Stimulated activated CD4-positive, alpha-beta T cell treated with anti-CD3 and anti-CD28 coated beads, Interleukin-12 subunit alpha, Interleukin-12 subunit beta, amount 100 ng/mL, for 48 hours (primary cell): ENCODE measurements at regions not wholly inside any gene's neighbourhood (a gene's known extent, or its start where the extent isn't known, plus 50 kb on each side); places are given as distances from the start of the nearest gene placed in this dataset.
"Not testable (repeated sequence)": the region's sequence is repeated elsewhere in the genome, so short reads cannot be mapped to it uniquely, and the experiment has no call there.

Experiments used
- DNase-seq, 3 donors: peaks; one replicate each; pipeline ENCODE4 v3.0.0-alpha.2; 2020; ENCODE audit warnings: low read depth in 2 of 3, low spot score in 1 of 3

DNA sequence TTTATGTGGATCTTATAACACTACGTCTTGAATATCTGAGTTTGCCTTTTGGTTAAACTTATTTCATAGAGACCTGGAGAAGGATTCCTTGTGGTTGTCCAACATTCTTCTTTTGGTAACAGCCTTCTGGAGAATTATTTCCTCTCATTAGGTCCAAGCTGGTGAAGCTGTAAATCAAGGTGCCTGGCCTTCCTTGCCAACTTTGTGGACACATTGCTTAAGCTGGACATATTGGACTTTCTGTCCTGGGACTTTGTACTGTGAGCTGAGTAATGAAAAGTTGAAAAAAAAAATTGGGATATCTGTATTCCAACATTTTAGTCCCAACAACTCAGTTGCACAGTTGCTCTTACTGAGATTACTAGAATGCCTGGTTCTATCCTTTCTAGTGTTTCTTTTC, 186.2 kb downstream of the HAO1 start:
- DNase-seq = no peak

DNA sequence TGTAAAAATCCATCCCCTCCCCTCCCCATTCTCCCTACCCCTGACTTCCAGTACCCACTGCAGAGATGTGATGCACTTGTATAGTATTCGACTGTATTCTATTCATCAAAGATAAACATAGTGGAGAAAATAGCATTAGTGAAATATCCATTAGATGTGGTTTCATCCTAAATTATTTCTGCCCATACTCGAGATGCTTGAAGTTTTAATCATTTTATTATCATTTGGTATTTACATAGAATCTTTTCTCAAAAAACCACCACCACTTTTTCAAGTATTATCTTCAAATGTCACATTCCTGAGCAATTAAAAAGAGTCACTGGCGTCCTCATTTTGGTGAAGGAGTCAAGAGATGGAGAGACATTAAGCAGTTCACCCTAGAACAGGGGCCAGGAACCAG, 181.9 kb downstream of the HAO1 start:
- no peak for DNase-seq

DNA sequence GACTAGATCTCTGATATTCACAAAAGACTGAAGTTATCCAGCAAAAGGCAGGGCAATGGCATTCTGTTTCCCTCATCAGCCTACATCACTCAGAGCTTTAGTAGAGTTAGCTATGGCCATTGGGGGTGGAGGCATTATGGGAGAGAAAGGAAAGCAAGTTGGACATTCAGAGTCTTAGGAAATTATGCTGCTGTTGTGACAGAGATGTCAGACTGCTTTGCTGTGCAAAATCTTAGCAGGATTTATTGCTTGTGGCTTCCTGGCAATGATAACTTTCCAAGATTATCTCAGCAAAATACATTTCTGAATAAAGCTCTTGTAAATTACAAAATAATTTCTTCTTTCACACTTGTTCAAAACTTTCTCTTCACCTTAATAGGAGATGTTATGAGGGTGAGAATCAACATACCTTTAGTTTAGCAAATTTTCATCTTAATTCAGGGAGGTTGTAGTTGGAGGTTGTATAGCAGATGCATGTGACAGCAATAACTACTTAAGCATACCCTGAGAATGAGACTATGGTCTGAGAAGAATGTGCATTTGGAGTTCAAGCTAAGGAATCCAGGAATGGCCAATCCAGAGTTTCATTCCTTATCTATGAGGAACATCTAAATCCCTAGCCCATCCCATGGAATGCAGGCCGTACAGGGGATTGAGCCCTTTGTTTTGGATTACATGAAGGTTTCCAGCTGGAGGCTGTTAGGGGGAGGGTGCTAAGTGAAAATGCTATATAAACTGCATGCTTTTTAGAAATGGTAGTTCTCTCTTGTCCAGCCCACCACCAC, 179.8 kb downstream of the HAO1 start:
- no peak for DNase-seq

DNA sequence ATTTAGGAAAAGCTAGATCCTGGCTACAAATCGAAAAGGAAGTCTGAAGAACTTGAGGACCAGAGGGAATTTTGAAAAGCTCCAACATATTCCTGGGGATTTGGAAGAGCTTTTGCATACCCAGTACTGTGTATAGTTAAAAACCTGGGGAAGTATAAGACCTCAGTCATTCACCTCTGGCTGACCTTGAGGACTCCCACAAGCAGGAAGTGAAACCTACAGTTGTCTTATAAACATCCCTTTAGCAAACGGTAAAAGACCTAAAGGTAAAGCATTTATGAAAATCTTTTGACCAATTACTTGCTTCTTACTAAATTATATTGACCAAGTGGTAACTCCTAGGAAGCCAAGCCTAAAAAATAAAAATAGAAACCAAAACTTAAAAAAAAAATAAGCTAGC, 175.0 kb downstream of the HAO1 start:
- no peak for DNase-seq

DNA sequence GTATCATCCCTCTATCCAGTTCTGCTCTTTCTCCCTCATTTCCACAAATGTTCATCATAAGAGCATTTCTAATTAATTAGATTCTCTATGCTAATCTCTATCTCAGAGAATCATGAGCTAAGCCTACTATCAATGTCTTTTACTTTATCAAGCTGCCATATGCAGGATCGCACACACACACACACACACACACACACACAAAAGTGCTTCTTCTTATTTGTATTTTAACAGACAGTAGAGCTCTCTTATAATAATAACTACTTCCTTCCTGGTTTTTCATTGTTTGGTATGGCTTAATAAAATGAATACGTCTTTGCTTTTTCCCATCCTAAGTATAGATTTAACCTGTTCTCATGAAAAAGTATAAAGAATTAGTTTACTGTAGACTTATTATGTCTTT, 170.2 kb downstream of the HAO1 start:
- DNase-seq = no peak

DNA sequence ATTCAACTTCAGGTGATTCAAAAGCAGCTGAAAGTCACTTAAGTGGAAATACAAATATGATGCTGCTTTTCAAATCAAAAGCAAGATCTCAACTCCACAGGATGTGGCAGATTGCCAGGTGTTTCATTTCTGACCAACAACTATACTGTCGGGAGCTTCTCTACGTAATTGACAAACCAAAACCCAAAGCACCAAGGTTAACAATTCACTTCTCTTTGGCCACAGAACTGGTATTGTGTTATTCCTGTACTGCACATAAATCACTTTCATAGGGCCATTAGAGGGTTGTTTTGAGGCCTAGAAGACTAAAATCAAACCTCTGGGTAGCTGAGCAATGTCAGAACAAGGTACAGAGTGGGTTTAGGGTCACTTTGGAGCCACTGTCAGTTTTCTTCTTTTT, 169.7 kb downstream of the HAO1 start:
- DNase-seq = no peak

DNA sequence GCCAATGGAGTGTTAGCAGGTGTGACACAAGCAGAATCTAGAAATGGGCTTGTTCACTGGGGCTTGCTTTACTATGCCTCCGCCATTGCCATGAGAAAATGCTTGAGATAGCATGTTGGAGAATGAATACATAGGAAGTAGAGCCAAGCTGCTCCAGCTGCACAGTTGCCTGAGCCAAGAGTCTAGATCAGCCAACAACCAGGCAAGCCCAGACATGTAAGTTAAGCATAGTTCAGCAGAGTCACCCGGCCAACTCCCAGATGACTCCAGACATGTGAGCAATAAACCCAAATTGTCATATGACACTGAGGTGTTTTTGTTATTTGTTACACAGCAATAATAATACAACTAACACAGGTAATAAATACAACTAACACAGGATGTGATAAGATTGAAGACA, 167.9 kb downstream of the HAO1 start:
- no peak for DNase-seq

DNA sequence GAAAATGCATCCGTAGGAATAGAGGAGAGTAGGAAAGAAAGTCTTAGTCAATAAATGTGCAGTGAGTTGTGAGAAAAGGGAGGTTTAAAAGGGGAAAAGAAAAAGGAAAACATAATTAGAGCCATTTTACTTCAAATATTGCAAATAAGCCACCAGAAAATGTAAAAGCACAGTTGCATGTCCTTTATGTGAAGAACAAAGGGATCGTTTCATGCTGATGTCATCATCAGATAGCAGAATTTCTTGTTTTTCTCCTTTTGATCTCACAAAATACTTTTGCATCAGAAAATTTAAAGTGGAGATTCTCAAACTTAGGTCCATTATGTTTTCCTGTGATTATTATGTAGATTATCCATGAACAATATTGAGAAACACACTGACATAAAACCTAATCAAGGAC, 166.7 kb downstream of the HAO1 start:
- no peak for DNase-seq

DNA sequence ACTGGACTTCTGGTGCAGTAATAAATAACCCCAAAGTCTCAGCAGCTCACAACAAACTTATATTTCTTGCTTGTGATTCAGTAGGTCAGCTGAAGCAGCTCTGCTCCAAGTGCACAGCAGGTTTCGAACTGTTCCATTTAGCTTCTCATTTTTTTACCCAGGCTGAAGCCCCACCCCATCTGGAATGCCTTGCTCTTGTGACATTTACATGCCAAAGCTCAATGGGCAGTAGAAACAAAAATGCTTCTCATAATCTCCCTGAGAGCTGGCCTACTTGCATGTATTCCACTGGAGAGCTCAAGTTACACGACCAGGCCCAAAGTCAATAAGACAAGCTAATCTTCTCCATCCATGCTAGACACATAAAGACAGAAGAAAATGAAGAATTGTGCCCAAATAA, 165.2 kb downstream of the HAO1 start:
- no peak for DNase-seq

DNA sequence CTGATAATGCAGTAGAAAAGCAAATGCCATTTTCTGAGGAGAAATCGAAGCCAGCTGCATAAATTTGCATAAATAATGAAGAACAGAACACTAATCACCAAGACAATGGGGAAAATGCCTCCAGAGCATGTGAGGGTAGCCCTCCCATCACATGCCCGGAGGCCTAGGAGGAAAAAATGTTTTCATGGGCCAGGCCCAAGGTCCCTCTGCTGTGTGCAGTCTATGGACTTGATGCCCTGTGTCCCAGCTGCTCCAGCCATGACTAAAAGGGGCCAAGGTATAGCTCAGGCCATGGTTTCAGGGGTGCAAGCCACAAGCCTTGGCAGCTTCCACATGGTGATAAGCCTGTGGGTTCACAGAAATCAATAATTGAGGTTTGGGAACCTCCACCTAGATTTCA, 164.1 kb downstream of the HAO1 start:
- no peak for DNase-seq

DNA sequence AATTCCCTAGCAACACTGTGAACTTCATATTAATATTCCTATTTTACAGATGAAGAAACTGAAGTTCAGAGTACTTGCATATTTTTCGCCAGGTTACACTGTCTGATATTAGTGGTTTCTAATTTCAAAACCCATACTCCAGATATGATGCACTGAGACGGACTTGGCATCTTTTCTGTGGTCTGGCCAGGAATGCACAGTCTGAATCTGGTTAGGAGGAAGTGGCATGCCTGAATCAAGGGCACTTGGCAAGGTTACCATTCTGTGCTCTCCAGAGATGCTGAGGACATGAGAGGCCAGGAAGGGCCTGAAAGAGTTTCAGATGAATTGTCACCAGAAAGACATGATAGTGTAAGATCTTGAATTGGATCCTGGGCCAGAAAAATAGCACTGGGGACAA, 150.1 kb downstream of the HAO1 start:
- DNase-seq = no peak

DNA sequence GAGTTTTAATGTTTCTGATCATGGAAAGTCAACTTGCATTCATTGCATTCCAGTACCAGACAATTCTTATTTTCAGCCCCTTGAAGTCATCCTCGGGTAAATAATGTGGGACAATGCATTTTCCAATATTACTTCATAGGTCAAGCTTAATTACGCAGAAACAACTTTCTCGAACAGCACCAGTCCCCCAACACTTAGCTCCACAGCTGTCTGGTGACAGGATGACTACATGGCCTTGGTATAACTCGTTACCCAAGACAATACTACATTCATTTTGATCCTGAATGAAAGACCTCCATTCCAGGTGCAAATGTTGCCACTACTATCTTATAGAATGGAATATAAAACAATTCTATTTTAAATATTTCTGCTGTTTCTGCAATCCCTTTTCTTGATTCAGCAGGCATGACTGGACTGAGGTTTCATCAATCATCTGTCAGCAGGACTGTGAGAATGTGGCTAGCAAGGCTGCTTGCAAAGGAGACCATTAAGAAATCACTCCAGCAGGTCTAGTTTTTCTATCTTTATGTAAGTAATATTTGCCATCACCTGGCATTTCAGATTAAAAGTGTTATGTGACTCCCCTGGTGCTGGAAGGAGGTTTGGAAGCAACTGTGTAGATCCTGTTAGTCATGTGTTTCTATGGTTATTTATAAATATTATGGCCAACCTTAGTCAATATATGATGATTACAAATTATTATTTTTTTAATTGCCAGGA, 147.9 kb downstream of the HAO1 start:
- DNase-seq = no peak

DNA sequence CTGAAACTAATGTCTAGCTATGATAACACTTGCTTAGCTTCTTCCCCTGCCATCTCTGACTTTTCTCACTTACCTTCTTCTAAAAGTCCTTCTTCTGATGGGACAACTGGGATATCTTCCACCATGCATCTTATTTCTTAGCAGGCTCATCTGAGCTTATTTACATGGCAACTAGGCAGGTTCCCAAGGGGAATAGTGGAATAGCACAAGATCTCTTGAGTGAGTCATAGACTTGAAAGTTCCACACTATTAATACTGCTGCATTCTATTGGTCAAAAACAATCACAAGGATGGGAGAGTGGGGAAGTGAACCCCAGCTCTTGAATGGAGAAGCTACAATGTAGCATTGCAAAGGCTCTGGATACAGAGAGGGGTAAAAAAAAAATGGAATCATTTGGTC, 142.1 kb downstream of the HAO1 start:
- DNase-seq = no peak

DNA sequence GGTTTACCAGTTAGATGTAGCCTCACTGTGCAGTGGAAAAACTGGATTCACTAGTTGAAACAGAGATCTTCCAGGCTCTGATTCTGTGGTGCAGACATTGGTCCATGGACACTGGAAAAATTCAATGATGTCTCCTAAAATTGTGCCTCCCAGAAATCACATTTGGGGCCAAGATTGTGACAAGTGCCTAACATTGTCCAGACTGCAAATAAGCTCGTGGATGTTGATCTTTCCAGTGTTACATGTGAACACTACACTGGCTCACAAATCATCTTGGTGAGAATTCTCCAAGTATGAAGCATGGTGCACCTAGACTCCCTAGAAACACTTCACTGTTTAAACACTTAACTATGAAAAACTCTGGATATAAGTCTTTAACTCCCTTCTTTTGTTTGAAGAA, 140.4 kb downstream of the HAO1 start:
- no peak for DNase-seq

DNA sequence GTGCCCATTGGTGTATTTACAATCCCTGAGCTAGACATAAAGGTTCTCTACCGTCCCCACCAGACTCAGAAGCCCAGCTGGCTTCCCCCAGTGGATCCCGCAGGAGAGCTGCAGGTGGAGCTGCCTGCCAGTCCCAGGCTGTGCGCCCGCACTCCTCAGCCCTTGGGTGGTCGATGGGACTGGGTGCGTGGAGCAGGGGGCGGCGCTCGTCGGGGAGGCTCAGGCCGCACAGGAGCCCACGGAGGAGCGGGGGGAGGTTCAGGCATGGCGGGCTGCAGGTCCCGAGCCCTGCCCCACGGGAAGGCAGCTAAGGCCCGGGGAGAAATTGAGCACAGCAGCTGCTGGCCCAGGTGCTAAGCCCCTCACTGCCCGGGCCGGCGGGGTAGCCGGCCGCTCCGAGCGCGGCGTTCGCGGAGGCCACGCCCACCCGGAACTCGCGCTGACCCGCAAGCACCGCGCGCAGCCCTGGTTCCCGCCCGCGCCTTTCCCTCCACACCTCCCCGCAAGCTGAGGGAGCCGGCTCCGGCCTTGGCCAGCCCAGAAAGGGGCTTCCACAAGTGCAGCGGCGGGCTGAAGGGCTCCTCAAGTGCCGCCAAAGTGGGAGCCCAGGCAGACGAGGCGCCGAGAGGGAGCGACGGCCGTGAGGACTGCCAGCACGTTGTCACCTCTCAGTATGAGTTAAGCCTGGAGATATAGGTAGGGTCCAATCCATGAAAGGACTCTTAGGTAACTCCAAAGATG, 136.7 kb downstream of the HAO1 start:
- not testable (repeated sequence) for DNase-seq

DNA sequence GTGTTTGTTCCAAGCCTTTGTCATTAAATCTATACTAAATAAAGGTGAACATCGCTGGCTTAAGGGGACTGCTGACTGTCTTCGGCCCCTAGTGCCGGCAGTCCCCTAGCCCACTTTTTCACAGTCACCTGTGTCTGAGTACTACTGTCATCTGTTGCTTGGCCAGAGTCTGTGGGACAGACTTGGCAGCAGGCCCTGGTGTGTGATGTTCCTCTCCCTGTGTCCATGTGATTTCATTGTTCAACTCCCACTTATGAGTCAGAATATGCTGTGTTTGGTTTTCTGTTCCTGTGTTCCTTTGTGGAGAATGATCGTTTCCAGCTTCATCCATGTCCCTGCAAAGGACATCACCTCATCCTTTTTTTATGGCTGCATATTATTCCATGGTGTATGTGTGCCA, 133.4 kb downstream of the HAO1 start:
- no peak for DNase-seq

DNA sequence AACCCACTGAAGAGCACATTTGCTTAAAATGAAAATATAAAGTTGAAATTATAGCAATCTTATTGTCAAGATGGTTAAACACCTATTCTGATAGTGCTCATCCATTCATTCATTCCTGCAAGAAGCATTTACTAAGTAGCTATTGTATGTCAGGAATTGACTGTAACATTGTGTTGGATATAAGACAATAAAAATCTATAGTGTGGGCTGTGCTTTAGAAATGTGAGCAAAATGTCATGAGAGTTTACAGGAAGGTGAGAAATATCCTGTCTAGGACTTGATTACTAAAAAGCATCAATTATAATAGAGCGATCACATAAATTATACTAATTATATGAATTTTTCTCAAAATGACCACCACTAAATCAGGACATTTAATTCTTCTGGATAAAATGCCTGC, 123.0 kb downstream of the HAO1 start:
- no peak for DNase-seq

DNA sequence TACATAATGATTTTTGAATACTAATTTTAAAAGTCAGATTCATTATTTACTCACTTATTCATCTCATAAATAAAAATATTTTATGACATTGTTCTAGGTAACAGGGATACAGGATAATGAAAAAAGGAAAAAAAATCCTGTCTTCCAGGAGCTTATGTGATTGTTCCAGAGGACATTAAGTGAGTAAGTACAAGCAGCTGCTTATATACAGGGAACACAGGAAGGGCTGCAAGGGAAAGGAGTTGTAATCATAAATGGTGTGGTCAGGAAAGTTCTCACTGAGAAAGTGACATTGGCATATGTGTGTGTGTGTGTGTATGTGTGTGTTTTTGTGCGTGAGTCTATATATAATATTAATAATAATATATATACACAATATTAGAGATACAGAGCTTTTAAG, 121.8 kb downstream of the HAO1 start:
- no peak for DNase-seq

DNA sequence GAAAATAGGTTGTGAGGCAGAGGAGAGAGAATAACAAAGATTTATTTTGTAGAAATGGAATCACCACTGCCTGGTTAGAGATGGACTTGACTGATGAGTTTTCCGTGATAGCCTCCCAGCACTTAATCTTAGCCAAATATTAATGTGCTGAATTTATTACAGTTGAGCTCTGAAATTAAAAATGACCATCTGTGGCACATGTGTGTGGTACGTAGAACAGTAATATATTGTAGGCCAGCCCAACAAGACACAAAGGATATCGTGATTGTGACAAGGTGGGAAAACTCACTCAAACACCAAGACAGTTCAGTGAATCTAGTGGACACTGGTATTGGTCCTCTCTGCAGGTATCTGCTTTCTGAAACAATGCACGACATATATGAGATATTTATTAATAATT, 119.4 kb downstream of the HAO1 start:
- DNase-seq = no peak

DNA sequence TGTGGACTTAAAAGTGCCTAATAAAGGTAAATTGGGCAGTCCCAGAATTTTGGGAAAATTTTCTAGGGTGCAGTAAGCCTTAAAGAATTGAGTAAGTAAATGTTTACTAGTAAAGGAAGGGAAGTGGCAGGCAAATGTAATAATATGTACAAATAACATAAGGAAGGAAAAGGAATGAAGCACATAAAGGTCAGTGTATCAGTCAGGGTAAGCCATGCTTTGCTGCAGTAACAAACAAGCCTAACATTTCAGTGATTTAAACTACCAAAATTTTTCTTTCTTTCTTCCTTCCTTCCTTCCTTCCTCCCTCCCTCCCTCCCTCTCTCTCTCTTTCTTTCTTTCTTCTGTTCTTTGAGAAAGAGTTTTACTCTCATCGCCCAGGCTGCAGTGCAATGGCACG, 117.5 kb downstream of the HAO1 start:
- DNase-seq = no peak

DNA sequence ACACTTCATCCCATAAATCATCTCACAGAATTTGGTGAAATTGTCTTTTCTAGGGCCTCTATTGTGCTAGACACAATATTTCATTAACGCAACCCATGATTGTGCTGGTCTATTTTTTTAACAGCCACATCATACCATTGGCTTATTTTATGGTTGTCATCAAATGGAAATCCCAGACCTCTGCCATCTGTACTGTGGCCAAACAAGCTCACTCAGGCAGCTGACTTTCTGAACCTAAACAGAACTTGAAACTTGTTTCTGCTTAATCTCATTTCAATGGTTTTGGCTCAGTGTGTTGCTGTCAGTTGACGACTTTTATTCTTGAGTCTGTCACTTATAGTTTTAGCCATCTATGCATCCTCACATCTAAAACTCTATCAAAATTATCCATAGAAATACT, 111.8 kb downstream of the HAO1 start:
- DNase-seq = no peak

DNA sequence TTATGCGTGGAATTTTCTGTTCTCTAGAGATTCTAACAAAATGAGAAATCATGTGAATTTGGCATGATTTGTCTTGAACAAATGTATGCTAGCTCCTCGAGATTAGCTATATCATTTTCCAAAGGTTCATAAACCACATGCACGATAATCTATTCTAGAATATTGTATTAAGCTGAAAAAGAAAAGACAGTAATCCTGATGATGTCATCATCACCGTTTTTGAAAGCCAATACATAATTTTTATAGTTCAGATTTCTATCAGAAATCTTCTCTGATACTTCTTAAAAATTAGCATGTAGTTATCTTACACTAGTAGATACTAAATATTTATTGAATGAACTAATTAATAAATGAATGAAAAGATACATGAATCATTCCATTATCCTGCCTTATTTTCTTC, 111.2 kb downstream of the HAO1 start:
- no peak for DNase-seq
